Left ventricle myocardium inferior (tissue), 1 donor: ENCODE measurements at regions not wholly inside any gene's neighbourhood (a gene's known extent, or its start where the extent isn't known, plus 50 kb on each side); places are given as distances from the start of the nearest gene placed in this dataset.
"Not testable (repeated sequence)": the region's sequence is repeated elsewhere in the genome, so short reads cannot be mapped to it uniquely, and the experiment has no call there.

Experiments
- DNase-seq: peaks from one replicate; pipeline ENCODE4 v3.0.0-alpha.2; 2020
- H3K27ac ChIP-seq: fragments of 200-600 bp; replicated peaks from 2 replicates; pipeline ENCODE4 v1.8.0; 2021
- H3K27me3 ChIP-seq: fragments of 200-600 bp; 2 replicates; pipeline ENCODE4 v1.8.0; 2021; ENCODE audit warnings: low read depth
- H3K36me3 ChIP-seq: fragments of 200-600 bp; 2 replicates; pipeline ENCODE4 v1.8.0; 2021
- H3K4me1 ChIP-seq: fragments of 200-600 bp; 2 replicates; pipeline ENCODE4 v1.8.0; 2021
- H3K4me3 ChIP-seq: fragments of 200-600 bp; 2 replicates; pipeline ENCODE4 v1.8.0; 2021; ENCODE audit warnings: mild to moderate bottlenecking, moderate library complexity
- H3K9me3 ChIP-seq: fragments of 200-600 bp; replicated peaks from 2 replicates; pipeline ENCODE4 v1.8.0; 2021
- intact Hi-C: fragments of 100-400 bp; cut with micrococcal nuclease; formaldehyde crosslinking; loops from one replicate; pipeline ENCODE4 v1.11.0; 2022
- TF ChIP-seq, protein P1 (sequence below): fragments of 200-600 bp; IDR thresholded peaks from 2 replicates; pipeline ENCODE4 v1.8.0; 2021; ENCODE audit warnings: antibody characterized with exemption, mild to moderate bottlenecking, borderline replicate concordance
- donor health status: DM: no; HTN: yes; CAD: no; lungs with severe emphysema.

GRCh38 chr16:10256784-10257641, 74.8 kb upstream of the GRIN2A start:
- DNase-seq, result no peak
- H3K27ac ChIP-seq, result no peak overlapping the region
- H3K9me3 ChIP-seq, result no peaks in the 10 kb centered on the region
- intact Hi-C loops, result loop anchor here (5.0 kb wide), 1 partner anchor 250 kb away; no protein-coding TSS in a partner anchor
- H3K27me3 ChIP-seq, result peaks cover 22% of the 10 kb centered on the region
- peaks cover 6% of the 10 kb centered on the region for H3K4me1 ChIP-seq
- no peak overlapping the region for H3K4me3 ChIP-seq
- H3K36me3 ChIP-seq, result no peaks in the 10 kb centered on the region
- TF ChIP-seq, protein P1, sequence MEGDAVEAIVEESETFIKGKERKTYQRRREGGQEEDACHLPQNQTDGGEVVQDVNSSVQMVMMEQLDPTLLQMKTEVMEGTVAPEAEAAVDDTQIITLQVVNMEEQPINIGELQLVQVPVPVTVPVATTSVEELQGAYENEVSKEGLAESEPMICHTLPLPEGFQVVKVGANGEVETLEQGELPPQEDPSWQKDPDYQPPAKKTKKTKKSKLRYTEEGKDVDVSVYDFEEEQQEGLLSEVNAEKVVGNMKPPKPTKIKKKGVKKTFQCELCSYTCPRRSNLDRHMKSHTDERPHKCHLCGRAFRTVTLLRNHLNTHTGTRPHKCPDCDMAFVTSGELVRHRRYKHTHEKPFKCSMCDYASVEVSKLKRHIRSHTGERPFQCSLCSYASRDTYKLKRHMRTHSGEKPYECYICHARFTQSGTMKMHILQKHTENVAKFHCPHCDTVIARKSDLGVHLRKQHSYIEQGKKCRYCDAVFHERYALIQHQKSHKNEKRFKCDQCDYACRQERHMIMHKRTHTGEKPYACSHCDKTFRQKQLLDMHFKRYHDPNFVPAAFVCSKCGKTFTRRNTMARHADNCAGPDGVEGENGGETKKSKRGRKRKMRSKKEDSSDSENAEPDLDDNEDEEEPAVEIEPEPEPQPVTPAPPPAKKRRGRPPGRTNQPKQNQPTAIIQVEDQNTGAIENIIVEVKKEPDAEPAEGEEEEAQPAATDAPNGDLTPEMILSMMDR, result peak; percentile 72

GRCh38 chr16:10257642-10258251, 75.5 kb upstream of the GRIN2A start:
- intact Hi-C loops, result loop anchor here (5.0 kb wide), 1 partner anchor 250 kb away; no protein-coding TSS in a partner anchor
- not testable (repeated sequence) for H3K27ac ChIP-seq, DNase-seq, H3K4me1 ChIP-seq, H3K4me3 ChIP-seq, H3K9me3 ChIP-seq, H3K36me3 ChIP-seq
- peaks cover 14% of the 10 kb centered on the region for H3K27me3 ChIP-seq

- not testable (repeated sequence) for H3K27ac ChIP-seq, H3K4me1 ChIP-seq, H3K4me3 ChIP-seq, DNase-seq, H3K9me3 ChIP-seq, H3K36me3 ChIP-seq
- H3K27me3 ChIP-seq, result peaks cover 12% of the 10 kb centered on the region
- intact Hi-C loops, result loop anchor here (5.0 kb wide), 1 partner anchor 248 kb away; no protein-coding TSS in a partner anchor
Observed at GRCh38 chr16:10258930-10259603, 76.8 kb upstream of the GRIN2A start.

GRCh38 chr16:10261077-10261476, 78.8 kb upstream of the GRIN2A start:
- H3K27ac ChIP-seq, result no peak overlapping the region
- DNase-seq, result no peak
- intact Hi-C loops, result no loop called here
- H3K4me1 ChIP-seq, result no peaks in the 10 kb centered on the region
- no peak overlapping the region for H3K4me3 ChIP-seq
- TF ChIP-seq, protein P1, result no peak
- H3K27me3 ChIP-seq, result peaks cover 12% of the 10 kb centered on the region
- H3K9me3 ChIP-seq, result no peaks in the 10 kb centered on the region
- no peaks in the 10 kb centered on the region for H3K36me3 ChIP-seq

DNA sequence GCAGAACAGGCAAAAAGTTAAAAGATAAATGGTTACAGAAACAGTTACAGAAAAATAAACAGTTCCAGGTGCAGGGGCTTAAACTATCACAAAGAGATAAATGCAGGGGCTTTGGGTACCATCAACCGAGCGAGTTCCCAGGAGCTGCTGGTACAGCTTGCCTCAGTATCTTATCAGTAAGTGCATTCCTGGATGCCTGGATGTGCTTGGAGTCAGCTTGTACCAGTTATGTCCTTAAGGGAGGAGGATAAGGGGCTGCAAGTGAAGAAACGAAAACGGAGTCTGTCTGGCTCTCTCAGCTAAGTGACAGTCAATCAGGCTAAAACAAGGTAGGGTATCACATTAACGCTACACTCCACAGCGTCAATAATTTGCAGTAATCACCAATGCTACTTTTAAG, 79.3 kb upstream of the GRIN2A start:
- H3K9me3 ChIP-seq, H3K36me3 ChIP-seq, intact Hi-C loops, H3K27ac ChIP-seq, H3K4me1 ChIP-seq, DNase-seq, H3K4me3 ChIP-seq: not testable (repeated sequence)
- H3K27me3 ChIP-seq, result peaks cover 12% of the 10 kb centered on the region

- H3K27ac ChIP-seq, result no peak overlapping the region
- TF ChIP-seq, protein P1, result no peak
- intact Hi-C loops, result no loop called here
- no peaks in the 10 kb centered on the region for H3K4me1 ChIP-seq
- DNase-seq, result no peak
- no peak overlapping the region for H3K4me3 ChIP-seq
- H3K27me3 ChIP-seq, result peaks cover 12% of the 10 kb centered on the region
- H3K9me3 ChIP-seq, result no peaks in the 10 kb centered on the region
- no peaks in the 10 kb centered on the region for H3K36me3 ChIP-seq
Observed at GRCh38 chr16:10262377-10263132, 80.3 kb upstream of the GRIN2A start.
